Vagina (tissue), 2 donors: ENCODE measurements at regions not wholly inside any gene's neighbourhood (a gene's known extent, or its start where the extent isn't known, plus 50 kb on each side); places are given as distances from the start of the nearest gene placed in this dataset.

Source experiments
- CTCF ChIP-seq, 3 experiments: fragments of 450-650 bp in 2 of 3; fragments of 200-600 bp in 1 of 3; sonication (generic) in 1 of 3; IDR thresholded peaks; one replicate each; pipeline ENCODE4 v1.5.1; 2017 to 2019; ENCODE audit warnings: antibody characterized with exemption in 3 of 3, mild to moderate bottlenecking in 2 of 3, moderate library complexity in 2 of 3
- POLR2A ChIP-seq, 2 donors: fragments of 450-650 bp; IDR thresholded peaks; one replicate each; pipeline ENCODE4 v1.6.1; 2017; ENCODE audit warnings: antibody characterized with exemption in 2 of 2, mild to moderate bottlenecking in 2 of 2, moderate library complexity in 2 of 2
- POLR2AphosphoS5 ChIP-seq, 2 donors: sonication (generic); formaldehyde crosslinking; IDR thresholded peaks; one replicate each; pipeline ENCODE4 v1.9.0; 2017; ENCODE audit warnings: antibody characterized with exemption in 2 of 2, mild to moderate bottlenecking in 2 of 2, low read depth in 1 of 2; ENCODE audit not compliant: insufficient read depth in 1 of 2

- TF ChIP-seq CTCF (IDR thresholded peaks at IDR 0.05) (no peak), POLR2A (IDR thresholded peaks at IDR 0.05) (no peak), POLR2AphosphoS5 (IDR thresholded peaks at IDR 0.05; ENCODE audit: insufficient read depth in 1 of 2, low read depth in 1 of 2) (no peak)
Measured at GRCh38 chr1:5667513-5668325, 324.5 kb downstream of the NPHP4 start.
